Motor neuron (in vitro differentiated cells): ENCODE measurements at regions not wholly inside any gene's neighbourhood (a gene's known extent, or its start where the extent isn't known, plus 50 kb on each side); places are given as distances from the start of the nearest gene placed in this dataset.

Source experiments
- ATAC-seq, 8 experiments: fragments of 200-7000 bp; cut with Tn5 transposase; replicated peaks in 6 of 8; 2 replicates each; pipeline ENCODE4 v1.8.0; 2021; ENCODE audit warnings: mild to moderate bottlenecking in 8 of 8, moderate library complexity in 8 of 8
- H3K27ac ChIP-seq, 2 donors: fragments of 250-450 bp; sonication (Bioruptor Pico); 2 replicates each; pipeline ENCODE4 v1.9.0; 2021; ENCODE audit warnings: antibody characterized with exemption in 2 of 2, mild to moderate bottlenecking in 2 of 2, moderate library complexity in 1 of 2
- H3K4me1 ChIP-seq, 2 donors: fragments of 250-450 bp; sonication (Bioruptor Pico); replicated peaks in 1 of 2; 2 replicates each; pipeline ENCODE4 v1.6.1; 2021; ENCODE audit warnings: antibody characterized with exemption in 2 of 2, mild to moderate bottlenecking in 2 of 2, moderate library complexity in 1 of 2
- H3K4me3 ChIP-seq, 5 donors: fragments of 250-450 bp; sonication (Bioruptor Pico); 2 replicates each; pipeline ENCODE4 v1.9.0; 2021; ENCODE audit warnings: antibody characterized with exemption in 5 of 5, mild to moderate bottlenecking in 5 of 5, moderate library complexity in 4 of 5
- WGBS, 10 experiments: fragments of 450-650 bp; shearing (Covaris generic); methylation state at CpG; one replicate each; pipeline ENCODE4 v1.0.0; 2022; 5-methylcytosine and 5-hydroxymethylcytosine counted together
- in situ Hi-C, 9 experiments: fragments of 400-800 bp; cut with MboI; loops; one replicate each; pipeline ENCODE4 v1.15.0; 2021; ENCODE audit warnings: low sequenced_read_pairs in 9 of 9, low pct_unique_long_range_greater_than_20kb in 2 of 9; ENCODE audit not compliant: unreplicated experiment in 9 of 9

DNA sequence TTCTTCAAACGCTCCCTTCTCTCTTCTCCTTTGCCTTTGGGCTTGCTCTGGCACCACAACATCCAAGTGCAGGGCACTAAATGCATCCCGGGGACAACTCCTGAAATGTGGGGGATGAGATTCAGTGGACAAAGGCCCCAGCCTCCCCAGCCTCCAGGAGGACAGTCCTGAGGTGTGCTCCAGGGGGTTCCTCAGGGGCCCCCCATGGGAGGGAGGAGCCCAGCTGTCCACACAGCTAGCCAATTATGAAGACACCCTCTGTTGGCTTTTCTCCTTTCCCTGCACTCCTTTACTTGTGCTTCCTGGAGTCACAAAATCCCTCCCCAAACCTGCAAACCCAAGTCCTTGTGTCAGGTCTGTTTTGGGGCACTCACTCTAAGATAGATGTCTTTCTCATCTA lies 735.4 kb downstream of the PTPRU start:
- WGBS, 10 experiments, result 33 to 100% (median 55%) methylated on average over 1 to 2 of the region's 2 CpGs; no CpG with 5 or more reads in 6 of the 10 experiments
- ATAC-seq, result no peak
- Histone ChIP-seq H3K27ac (no peak overlapping the region), H3K4me3 (no peak overlapping the region), H3K4me1 (peaks cover 22 to 28% of the 10 kb centered on the region in 2 donors)
- in situ Hi-C loops, result no loop called here

DNA sequence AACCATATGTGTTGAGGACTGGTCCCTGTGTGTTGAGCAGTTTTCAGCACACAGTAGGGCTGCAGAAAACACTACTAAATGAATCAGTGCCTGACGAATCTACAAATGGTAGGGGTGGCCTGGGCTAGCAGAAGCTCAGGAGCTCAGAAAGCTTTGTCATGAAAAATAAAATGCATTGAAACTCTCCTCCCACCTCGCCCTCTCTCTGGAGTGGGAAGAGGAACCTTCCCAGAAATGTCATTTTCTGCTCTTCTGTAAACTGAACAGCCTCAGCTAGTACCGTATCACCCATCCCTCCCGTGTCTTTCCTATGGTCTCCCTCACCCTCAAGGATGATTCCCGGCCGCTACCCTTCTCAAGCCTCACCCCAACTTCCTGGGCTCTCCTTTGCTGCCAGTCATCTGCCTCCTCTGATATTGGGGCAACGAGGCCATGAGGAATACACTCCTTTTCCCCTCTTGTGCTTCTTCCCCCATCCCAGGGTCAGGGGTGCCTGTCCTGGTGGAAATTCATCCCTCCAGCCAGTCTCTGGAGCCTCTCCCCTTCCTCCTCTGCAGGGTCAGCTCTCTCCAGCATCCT lies 734.5 kb downstream of the PTPRU start:
- H3K27ac ChIP-seq, result no peak overlapping the region
- WGBS, 10 experiments, result 13 to 90% (median 56%) methylated on average over 1 to 7 of the region's 7 CpGs
- in situ Hi-C loops, result no loop called here
- H3K4me1 ChIP-seq, result peaks cover 22 to 28% of the 10 kb centered on the region in 2 donors
- no peak for ATAC-seq
- no peak overlapping the region for H3K4me3 ChIP-seq

DNA sequence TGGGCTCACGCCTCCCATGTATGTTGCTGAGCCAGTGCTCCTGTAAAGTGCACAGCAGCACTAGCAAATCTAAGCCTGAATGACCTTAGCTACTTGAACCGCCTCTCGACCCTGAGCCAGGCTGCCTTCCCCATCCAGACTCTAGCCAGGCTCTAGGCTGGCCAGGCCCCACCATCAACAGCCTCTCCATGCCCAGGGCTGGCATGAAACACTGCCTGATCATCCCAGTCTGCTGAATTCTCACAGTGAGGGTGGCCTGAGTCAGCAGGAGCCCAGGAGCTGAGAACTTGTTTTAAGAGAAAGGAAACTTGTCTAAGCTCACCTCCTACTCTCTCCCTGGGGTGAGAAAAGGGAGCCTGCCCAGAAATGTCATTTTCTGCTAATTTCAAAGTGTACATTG lies 733.3 kb downstream of the PTPRU start:
- in situ Hi-C loops, result no loop called here
- no peak overlapping the region for H3K4me3 ChIP-seq
- peaks cover 20 to 24% of the 10 kb centered on the region in 2 donors for H3K4me1 ChIP-seq
- 79 to 100% (median 83%) methylated on average over 1 to 3 of the region's 3 CpGs; no CpG with 5 or more reads in 7 of the 10 experiments for WGBS, 10 experiments
- no peak overlapping the region for H3K27ac ChIP-seq
- ATAC-seq, result no peak

- WGBS, 10 experiments, result 17 to 67% (median 51%) methylated on average over 1 to 4 of the region's 4 CpGs; no CpG with 5 or more reads in 4 of the 10 experiments
- in situ Hi-C loops, result no loop called here
- Histone ChIP-seq H3K4me1 (peaks cover 0 to 14% of the 10 kb centered on the region in 2 donors), H3K4me3 (no peak overlapping the region), H3K27ac (no peak overlapping the region)
- ATAC-seq, result no peak
Measured at GRCh38 chr1:29967261-29967660, 730.9 kb downstream of the PTPRU start.

DNA sequence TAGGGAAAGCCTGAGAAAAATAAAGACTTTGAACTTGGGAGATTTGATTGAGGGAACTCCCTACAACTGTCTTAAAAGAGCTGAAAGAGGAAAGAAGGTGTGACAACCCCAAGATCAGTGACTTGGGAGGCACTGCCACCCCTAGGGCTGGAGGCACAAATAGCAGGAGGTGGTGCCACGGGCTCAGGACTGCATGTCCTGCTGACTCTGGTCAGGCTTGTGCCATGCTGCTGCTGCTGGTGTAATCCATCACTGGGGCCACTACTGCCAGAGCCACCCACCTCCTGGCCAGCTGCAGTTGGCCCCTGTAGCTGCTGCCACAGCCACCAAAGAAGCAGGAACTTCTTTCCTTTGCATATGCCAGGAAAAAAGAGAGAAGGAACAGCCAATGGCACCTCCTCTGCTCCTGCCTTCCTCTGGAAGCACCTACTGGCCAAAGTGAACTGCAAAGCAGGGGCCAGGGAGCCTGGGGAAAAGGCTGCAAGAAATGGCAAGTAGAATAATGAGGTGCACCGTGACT lies 730.3 kb downstream of the PTPRU start:
- 20 to 65% (median 45%) methylated on average over 1 to 2 of the region's 2 CpGs; no CpG with 5 or more reads in 6 of the 10 experiments for WGBS, 10 experiments
- no peak for ATAC-seq
- Histone ChIP-seq H3K4me1 (peaks cover 0 to 13% of the 10 kb centered on the region in 2 donors), H3K27ac (no peak overlapping the region), H3K4me3 (no peak overlapping the region)
- in situ Hi-C loops, result no loop called here

DNA sequence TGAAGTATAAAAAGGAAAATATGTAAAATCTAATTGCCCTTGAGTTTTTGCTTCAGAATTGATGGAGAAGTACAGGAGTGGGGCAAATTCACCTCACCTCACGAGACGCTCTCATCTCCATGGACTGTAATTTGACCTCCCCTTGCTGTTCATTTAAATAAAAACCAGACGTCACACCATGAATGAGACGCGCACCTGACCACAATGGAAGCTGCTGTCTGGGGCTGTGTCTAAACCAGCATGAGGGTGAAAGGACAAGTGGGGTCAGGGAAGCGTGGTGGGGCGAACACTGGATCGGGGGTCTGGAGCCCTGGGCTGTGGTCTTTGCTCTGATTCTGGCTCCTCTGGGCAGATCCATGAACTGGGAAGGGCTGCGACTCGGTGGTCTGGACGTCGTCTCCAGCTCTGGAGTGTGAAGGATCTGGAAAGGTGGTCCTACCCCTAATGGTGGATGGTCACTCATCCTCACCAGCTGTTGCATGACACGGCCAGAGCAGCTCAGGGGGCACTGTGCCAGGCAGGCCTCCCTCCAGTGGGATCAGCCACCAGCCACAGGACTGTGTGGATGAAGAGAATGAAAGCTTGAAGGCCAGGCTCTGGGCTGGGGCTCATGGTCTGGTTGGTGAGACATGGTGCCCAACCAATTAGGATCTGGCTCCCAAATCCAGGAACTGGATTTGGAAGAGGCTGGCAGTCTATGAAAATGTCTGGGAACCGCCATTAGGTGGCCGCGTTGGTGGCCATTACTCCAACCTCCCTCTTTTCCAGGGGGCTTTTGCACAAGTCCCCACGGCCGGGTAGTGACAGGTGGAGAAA lies 728.6 kb downstream of the PTPRU start:
- 18 to 85% (median 73%) methylated on average over 1 to 15 of the region's 18 CpGs; no CpG with 5 or more reads in 2 of the 10 experiments for WGBS, 10 experiments
- ATAC-seq, result no peak
- peaks cover 9 to 27% of the 10 kb centered on the region in 2 donors for H3K4me1 ChIP-seq
- no peak overlapping the region for H3K27ac ChIP-seq
- no peak overlapping the region for H3K4me3 ChIP-seq
- in situ Hi-C loops, result no loop called here

DNA sequence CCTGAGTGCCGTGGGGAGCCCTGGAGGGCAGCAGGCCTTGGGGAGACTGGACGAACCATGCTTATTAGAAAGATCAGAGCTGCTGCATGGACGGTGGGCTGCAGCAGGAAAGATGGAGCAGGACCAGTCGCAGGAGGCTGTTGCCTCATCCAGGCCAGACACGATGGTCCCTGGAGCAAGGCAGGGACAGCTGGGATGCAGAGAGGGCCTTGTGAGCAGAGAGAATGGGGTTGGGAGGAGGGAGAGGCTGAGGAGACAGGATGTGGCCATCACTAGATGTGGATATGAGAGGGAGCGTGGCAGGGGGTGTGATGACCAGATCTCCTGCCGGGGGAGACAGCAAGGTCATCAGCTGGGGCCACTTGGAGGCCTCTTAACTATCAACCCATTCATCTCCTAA lies 727.6 kb downstream of the PTPRU start:
- Histone ChIP-seq H3K4me1 (peaks cover 9 to 27% of the 10 kb centered on the region in 2 donors), H3K4me3 (no peak overlapping the region), H3K27ac (no peak overlapping the region)
- in situ Hi-C loops, result no loop called here
- ATAC-seq, result no peak
- WGBS, 10 experiments, result 66 to 100% (median 69%) methylated on average over 1 to 5 of the region's 7 CpGs; no CpG with 5 or more reads in 6 of the 10 experiments

- Histone ChIP-seq H3K27ac (no peak overlapping the region), H3K4me3 (no peak overlapping the region), H3K4me1 (peaks cover 9 to 27% of the 10 kb centered on the region in 2 donors)
- in situ Hi-C loops, result no loop called here
- no peak for ATAC-seq
- 0 to 80% (median 58%) methylated on average over 1 to 2 of the region's 3 CpGs; no CpG with 5 or more reads in 6 of the 10 experiments for WGBS, 10 experiments
Measured at GRCh38 chr1:29962831-29963247, 726.5 kb downstream of the PTPRU start.

GRCh38 chr1:29962336-29962735 lies 726.0 kb downstream of the PTPRU start:
- peaks cover 9 to 27% of the 10 kb centered on the region in 2 donors for H3K4me1 ChIP-seq
- in situ Hi-C loops, result no loop called here
- WGBS, 10 experiments, result 20 to 100% (median 89%) methylated on average over 1 to 5 of the region's 5 CpGs; no CpG with 5 or more reads in 3 of the 10 experiments
- no peak for ATAC-seq
- no peak overlapping the region for H3K27ac ChIP-seq
- H3K4me3 ChIP-seq, result no peak overlapping the region

DNA sequence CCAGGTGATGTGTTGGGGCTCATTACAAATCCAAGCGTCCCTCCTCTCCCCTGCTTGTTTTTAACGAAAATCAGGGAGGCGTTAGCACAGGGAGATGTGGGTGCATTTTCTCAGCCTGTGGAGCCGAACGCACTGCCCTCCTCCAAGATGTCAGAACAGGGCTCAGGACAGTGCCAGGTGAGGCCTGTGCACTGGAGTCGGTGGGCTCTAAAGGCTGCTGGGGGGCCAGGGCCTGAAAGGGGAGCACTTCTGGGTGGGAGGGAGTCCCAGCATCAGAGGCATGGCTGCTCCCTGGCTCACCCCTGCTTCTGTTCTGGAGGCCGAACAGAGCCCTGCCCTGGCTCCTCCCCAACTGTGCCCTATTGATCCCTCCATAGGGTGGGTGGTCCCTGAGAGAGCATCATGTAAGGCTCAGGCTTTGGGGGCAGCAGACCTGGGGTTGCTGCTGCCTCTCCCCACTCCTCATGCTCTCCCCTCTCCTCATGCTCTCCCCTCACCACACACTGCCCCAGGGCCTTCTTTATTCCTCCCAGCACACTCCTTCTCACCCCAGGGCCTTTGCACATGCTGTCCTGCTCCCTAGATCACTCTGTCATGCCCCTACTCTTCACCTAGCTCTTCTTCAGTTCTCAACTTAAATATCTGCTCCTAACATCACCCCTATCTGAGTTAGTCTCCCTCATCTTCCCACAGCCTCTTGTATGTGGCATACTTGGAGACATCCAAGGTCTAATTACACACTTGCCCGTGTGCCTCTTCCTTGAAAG lies 725.2 kb downstream of the PTPRU start:
- in situ Hi-C loops, result no loop called here
- H3K4me3 ChIP-seq, result no peak overlapping the region
- H3K4me1 ChIP-seq, result peaks cover 9 to 27% of the 10 kb centered on the region in 2 donors
- ATAC-seq, result no peak
- 60 to 90% (median 83%) methylated on average over 1 to 4 of the region's 8 CpGs; no CpG with 5 or more reads in 5 of the 10 experiments for WGBS, 10 experiments
- H3K27ac ChIP-seq, result peak overlapping the region in 1 of 2 donors; percentile 8

DNA sequence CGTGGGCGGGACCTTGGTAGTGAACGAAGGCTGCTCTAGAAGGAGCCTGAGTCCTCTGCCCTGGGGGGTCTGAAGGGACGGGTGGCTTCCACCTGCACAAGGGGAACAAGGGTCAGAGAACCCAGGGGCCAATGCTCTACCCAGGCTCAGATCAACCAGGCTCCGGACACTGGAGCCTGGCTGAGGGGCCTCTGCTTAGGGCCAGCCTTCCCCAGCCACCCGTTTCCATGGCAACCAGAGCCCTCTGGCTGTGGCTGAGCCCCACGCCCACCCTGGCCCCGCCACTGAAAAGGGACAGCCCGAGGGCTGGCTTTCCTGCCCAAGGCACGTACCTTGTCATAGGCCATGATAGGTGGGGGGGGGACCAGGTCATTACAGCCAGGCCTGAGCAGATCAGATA lies 724.6 kb downstream of the PTPRU start:
- in situ Hi-C loops, result no loop called here
- Histone ChIP-seq H3K4me1 (peaks cover 9 to 27% of the 10 kb centered on the region in 2 donors), H3K27ac (no peak overlapping the region), H3K4me3 (no peak overlapping the region)
- ATAC-seq, result peak in 5 of 8 experiments; percentile 89 to 96 (median 95)
- WGBS, 10 experiments, result 0 to 60% (median 20%) methylated on average over 1 to 4 of the region's 10 CpGs; no CpG with 5 or more reads in 5 of the 10 experiments

DNA sequence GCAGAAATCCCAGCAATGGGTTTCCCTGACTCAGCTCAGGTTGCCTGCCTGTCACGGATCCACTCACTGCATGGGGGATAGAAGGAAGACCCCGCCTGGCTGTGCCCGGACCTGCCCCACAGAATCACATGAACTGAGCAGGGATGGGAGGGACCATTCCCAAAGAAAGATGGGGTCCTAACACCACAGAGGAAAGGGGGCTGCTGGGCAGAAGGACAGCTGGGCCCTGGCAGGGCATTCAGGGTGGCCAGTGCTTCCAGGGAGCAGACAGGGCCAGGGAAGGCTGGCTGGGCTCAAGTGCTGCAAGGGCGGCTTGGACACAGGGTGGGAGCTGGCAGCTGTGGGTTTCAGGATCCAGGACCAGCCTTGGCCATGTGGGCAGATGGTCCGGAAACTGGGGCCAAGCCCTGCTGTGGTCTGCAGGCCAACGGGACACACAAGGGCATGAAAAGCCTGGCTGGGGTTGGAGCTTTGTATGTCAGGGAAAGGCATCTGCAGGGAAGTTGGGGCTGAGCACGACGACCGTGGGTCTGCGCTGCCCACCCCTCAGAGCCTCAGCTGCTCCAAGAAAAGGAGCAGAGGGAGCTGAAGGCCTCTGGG lies 723.9 kb downstream of the PTPRU start:
- in situ Hi-C loops, result no loop called here
- 60 to 100% (median 79%) methylated on average over 1 to 9 of the region's 10 CpGs; no CpG with 5 or more reads in 5 of the 10 experiments for WGBS, 10 experiments
- ATAC-seq, result no peak
- H3K27ac ChIP-seq, result no peak overlapping the region
- H3K4me1 ChIP-seq, result peaks cover 9 to 27% of the 10 kb centered on the region in 2 donors
- H3K4me3 ChIP-seq, result no peak overlapping the region
